ENCODE measurements at regions not wholly inside any gene's neighbourhood (a gene's known extent, or its start where the extent isn't known, plus 50 kb on each side); places are given as distances from the start of the nearest gene placed in this dataset.

- Histone ChIP-seq H3K36me3 (ENCODE audit: control insufficient read depth, insufficient read depth, low read length) (no peaks in the 10 kb centered on the region), H3K4me3 (ENCODE audit: low read depth, low read length) (no peak overlapping the region), H3K27me3 (ENCODE audit: control insufficient read depth, insufficient read depth, low read length) (no peaks in the 10 kb centered on the region)
- no peak for DNase-seq (ENCODE audit: low read depth)
- no peak for TF ChIP-seq CTCF (IDR thresholded peaks at IDR 0.05; ENCODE audit: insufficient read depth, low read length, poor library complexity, severe bottlenecking)
Observed at GRCh38 chr2:104685591-104685990, 168.3 kb upstream of the POU3F3 start.

GRCh38 chr2:104687147-104687546 lies 166.8 kb upstream of the POU3F3 start:
- Histone ChIP-seq H3K27me3 (ENCODE audit: control insufficient read depth, insufficient read depth, low read length) (no peaks in the 10 kb centered on the region), H3K36me3 (ENCODE audit: control insufficient read depth, insufficient read depth, low read length) (no peaks in the 10 kb centered on the region), H3K4me3 (ENCODE audit: low read depth, low read length) (no peak overlapping the region)
- no peak for TF ChIP-seq CTCF (IDR thresholded peaks at IDR 0.05; ENCODE audit: insufficient read depth, low read length, poor library complexity, severe bottlenecking)
- no peak for DNase-seq (ENCODE audit: low read depth)

- no peaks in the 10 kb centered on the region for H3K36me3 ChIP-seq (ENCODE audit: control insufficient read depth, insufficient read depth, low read length)
- no peak for DNase-seq (ENCODE audit: low read depth)
- no peaks in the 10 kb centered on the region for H3K27me3 ChIP-seq (ENCODE audit: control insufficient read depth, insufficient read depth, low read length)
- H3K4me3 ChIP-seq (ENCODE audit: low read depth, low read length) = no peak overlapping the region
- TF ChIP-seq CTCF (IDR thresholded peaks at IDR 0.05; ENCODE audit: insufficient read depth, low read length, poor library complexity, severe bottlenecking) = no peak
Observed at GRCh38 chr2:104690255-104690984, 163.5 kb upstream of the POU3F3 start.

GRCh38 chr2:104698276-104698675 lies 155.6 kb upstream of the POU3F3 start:
- Histone ChIP-seq H3K4me3 (ENCODE audit: low read depth, low read length) (no peak overlapping the region), H3K27me3 (ENCODE audit: control insufficient read depth, insufficient read depth, low read length) (no peaks in the 10 kb centered on the region), H3K36me3 (ENCODE audit: control insufficient read depth, insufficient read depth, low read length) (no peaks in the 10 kb centered on the region)
- TF ChIP-seq CTCF (IDR thresholded peaks at IDR 0.05; ENCODE audit: insufficient read depth, low read length, poor library complexity, severe bottlenecking) = no peak
- no peak for DNase-seq (ENCODE audit: low read depth)

GRCh38 chr2:104701411-104701911 lies 152.5 kb upstream of the POU3F3 start:
- TF ChIP-seq CTCF (IDR thresholded peaks at IDR 0.05; ENCODE audit: insufficient read depth, low read length, poor library complexity, severe bottlenecking) = no peak
- no peaks in the 10 kb centered on the region for H3K36me3 ChIP-seq (ENCODE audit: control insufficient read depth, insufficient read depth, low read length)
- H3K4me3 ChIP-seq (ENCODE audit: low read depth, low read length) = no peak overlapping the region
- no peak for DNase-seq (ENCODE audit: low read depth)
- no peaks in the 10 kb centered on the region for H3K27me3 ChIP-seq (ENCODE audit: control insufficient read depth, insufficient read depth, low read length)
